ENCODE measurements at regions not wholly inside any gene's neighbourhood (a gene's known extent, or its start where the extent isn't known, plus 50 kb on each side); places are given as distances from the start of the nearest gene placed in this dataset.

GRCh38 chr18:42271647-42272414 lies 316.8 kb downstream of the PIK3C3 start:
- Histone ChIP-seq H3K9me3 (no peaks in the 10 kb centered on the region), H3K27me3 (replicated peaks; ENCODE audit: insufficient read depth) (no peaks in the 10 kb centered on the region), H3K4me3 (no peak overlapping the region), H3K27ac (no peak overlapping the region), H3K4me1 (replicated peaks) (no peaks in the 10 kb centered on the region), H3K36me3 (no peaks in the 10 kb centered on the region)
- no peak for DNase-seq (ENCODE audit: low spot score)
- TF ChIP-seq POLR2A (IDR thresholded peaks at IDR 0.05) = no peak
- no peak for TF ChIP-seq CTCF (IDR thresholded peaks at IDR 0.05)
- TF ChIP-seq POLR2AphosphoS5 (IDR thresholded peaks at IDR 0.05) = no peak
- intact Hi-C loops (cut with DNase I) = loop anchor here (10.0 kb wide), 1 partner anchor 157 kb away; no protein-coding TSS in a partner anchor
- WGBS = 67% methylated on average over 8 of the region's 8 CpGs

- Histone ChIP-seq H3K27me3 (replicated peaks; ENCODE audit: insufficient read depth) (no peaks in the 10 kb centered on the region), H3K4me1 (replicated peaks) (no peaks in the 10 kb centered on the region), H3K36me3 (no peaks in the 10 kb centered on the region), H3K9me3 (no peaks in the 10 kb centered on the region), H3K4me3 (no peak overlapping the region), H3K27ac (no peak overlapping the region)
- no peak for DNase-seq (ENCODE audit: low spot score)
- TF ChIP-seq POLR2A (IDR thresholded peaks at IDR 0.05) (no peak), CTCF (IDR thresholded peaks at IDR 0.05) (no peak), POLR2AphosphoS5 (IDR thresholded peaks at IDR 0.05) (no peak)
- WGBS = 0% methylated on average over 1 of the region's 1 CpG
- intact Hi-C loops (cut with DNase I) = loop anchor here (10.0 kb wide), 1 partner anchor 160 kb away; no protein-coding TSS in a partner anchor
These were observed 319.6 kb downstream of the PIK3C3 start for GRCh38 chr18:42274488-42275137.

GRCh38 chr18:42275138-42275535 lies 320.1 kb downstream of the PIK3C3 start:
- H3K4me1 ChIP-seq (replicated peaks) = no peaks in the 10 kb centered on the region
- H3K36me3 ChIP-seq = no peaks in the 10 kb centered on the region
- H3K4me3 ChIP-seq = no peak overlapping the region
- 46% methylated on average over 2 of the region's 2 CpGs for WGBS
- H3K27me3 ChIP-seq (replicated peaks; ENCODE audit: insufficient read depth) = no peaks in the 10 kb centered on the region
- intact Hi-C loops (cut with DNase I) = loop anchor here (10.0 kb wide), 1 partner anchor 160 kb away; no protein-coding TSS in a partner anchor
- H3K27ac ChIP-seq = no peak overlapping the region
- no peaks in the 10 kb centered on the region for H3K9me3 ChIP-seq
- DNase-seq (ENCODE audit: low spot score) = no peak
- TF ChIP-seq POLR2AphosphoS5 (IDR thresholded peaks at IDR 0.05) (no peak), POLR2A (IDR thresholded peaks at IDR 0.05) (no peak), CTCF (IDR thresholded peaks at IDR 0.05) (no peak)

- no peak for TF ChIP-seq POLR2A (IDR thresholded peaks at IDR 0.05)
- TF ChIP-seq CTCF (IDR thresholded peaks at IDR 0.05) = no peak
- TF ChIP-seq POLR2AphosphoS5 (IDR thresholded peaks at IDR 0.05) = no peak
- intact Hi-C loops (cut with DNase I) = loop anchor here (10.0 kb wide), 1 partner anchor 161 kb away; no protein-coding TSS in a partner anchor
- no peaks in the 10 kb centered on the region for H3K4me1 ChIP-seq (replicated peaks)
These were observed 321.1 kb downstream of the PIK3C3 start for GRCh38 chr18:42275949-42276730.

More at GRCh38 chr18:42275949-42276730, 321.1 kb downstream of the PIK3C3 start:
- Histone ChIP-seq H3K27ac (no peak overlapping the region), H3K27me3 (replicated peaks; ENCODE audit: insufficient read depth) (no peaks in the 10 kb centered on the region), H3K9me3 (no peaks in the 10 kb centered on the region), H3K36me3 (no peaks in the 10 kb centered on the region), H3K4me3 (no peak overlapping the region)
- no peak for DNase-seq (ENCODE audit: low spot score)
- 58% methylated on average over 7 of the region's 8 CpGs for WGBS
